Neural progenitor cell (in vitro differentiated cells): ENCODE measurements at regions not wholly inside any gene's neighbourhood (a gene's known extent, or its start where the extent isn't known, plus 50 kb on each side); places are given as distances from the start of the nearest gene placed in this dataset.

Experiments used
- EZH2phosphoT487 ChIP-seq: fragments of 200-600 bp; sonication (generic); IDR thresholded peaks from 2 replicates; pipeline ENCODE4 v1.6.1; 2017; ENCODE audit warnings: antibody characterized with exemption
- TF ChIP-seq, protein P1 (sequence below): fragments of 200-600 bp; sonication (generic); IDR thresholded peaks from 2 replicates; pipeline ENCODE4 v1.5.1; 2017; ENCODE audit warnings: antibody characterized with exemption, mild to moderate bottlenecking

DNA sequence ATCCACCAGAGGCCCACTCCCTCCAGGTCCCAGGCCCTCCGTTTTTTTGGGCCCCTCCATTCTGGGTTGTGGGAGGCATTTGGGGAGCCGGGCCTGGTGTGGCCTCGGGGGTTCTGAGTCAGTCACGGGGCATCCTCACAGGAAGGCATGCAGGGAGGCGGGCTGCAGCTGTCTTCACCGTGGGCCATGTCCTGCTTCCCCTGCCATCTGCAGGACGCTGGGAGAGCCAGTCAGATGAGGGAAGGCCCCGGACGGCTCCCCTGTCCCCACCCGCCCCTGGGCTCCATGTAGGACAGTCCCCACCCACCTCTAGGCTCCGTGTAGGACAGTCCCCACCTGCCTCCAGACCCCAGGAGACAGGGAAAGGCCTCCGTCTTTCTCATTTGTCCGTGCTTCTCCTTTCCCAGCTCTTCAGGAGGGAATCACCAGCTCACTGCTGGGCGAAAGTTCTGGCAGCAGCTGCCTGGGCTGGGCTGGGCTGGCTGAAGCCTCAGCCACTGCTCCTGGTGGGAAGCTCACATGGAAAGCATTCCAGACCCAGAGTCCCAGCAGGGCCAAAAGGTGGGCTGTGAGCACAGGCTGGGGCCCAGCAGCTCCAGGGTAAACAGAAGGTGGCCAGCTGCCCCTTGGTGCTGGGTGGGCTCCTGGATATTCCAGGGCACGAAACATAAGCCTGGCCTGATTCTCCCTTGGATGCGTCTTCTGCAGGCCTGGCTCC, 217.8 kb downstream of the KIF26A start:
- TF ChIP-seq, protein P1, sequence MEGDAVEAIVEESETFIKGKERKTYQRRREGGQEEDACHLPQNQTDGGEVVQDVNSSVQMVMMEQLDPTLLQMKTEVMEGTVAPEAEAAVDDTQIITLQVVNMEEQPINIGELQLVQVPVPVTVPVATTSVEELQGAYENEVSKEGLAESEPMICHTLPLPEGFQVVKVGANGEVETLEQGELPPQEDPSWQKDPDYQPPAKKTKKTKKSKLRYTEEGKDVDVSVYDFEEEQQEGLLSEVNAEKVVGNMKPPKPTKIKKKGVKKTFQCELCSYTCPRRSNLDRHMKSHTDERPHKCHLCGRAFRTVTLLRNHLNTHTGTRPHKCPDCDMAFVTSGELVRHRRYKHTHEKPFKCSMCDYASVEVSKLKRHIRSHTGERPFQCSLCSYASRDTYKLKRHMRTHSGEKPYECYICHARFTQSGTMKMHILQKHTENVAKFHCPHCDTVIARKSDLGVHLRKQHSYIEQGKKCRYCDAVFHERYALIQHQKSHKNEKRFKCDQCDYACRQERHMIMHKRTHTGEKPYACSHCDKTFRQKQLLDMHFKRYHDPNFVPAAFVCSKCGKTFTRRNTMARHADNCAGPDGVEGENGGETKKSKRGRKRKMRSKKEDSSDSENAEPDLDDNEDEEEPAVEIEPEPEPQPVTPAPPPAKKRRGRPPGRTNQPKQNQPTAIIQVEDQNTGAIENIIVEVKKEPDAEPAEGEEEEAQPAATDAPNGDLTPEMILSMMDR: no peak
- no peak for TF ChIP-seq EZH2phosphoT487
